ENCODE measurements at regions not wholly inside any gene's neighbourhood (a gene's known extent, or its start where the extent isn't known, plus 50 kb on each side); places are given as distances from the start of the nearest gene placed in this dataset.

GRCh38 chr22:22397292-22397870 lies 111.2 kb downstream of the ZNF280B start:
- no peak for DNase-seq

- no peak for DNase-seq
Measured at GRCh38 chr22:22397875-22398524, 110.5 kb downstream of the ZNF280B start.

GRCh38 chr22:22398530-22399327 lies 109.8 kb downstream of the ZNF280B start:
- no peak for DNase-seq

GRCh38 chr22:22400099-22400498 lies 108.4 kb downstream of the ZNF280B start:
- DNase-seq, result no peak

GRCh38 chr22:22400964-22401363 lies 107.6 kb downstream of the ZNF280B start:
- DNase-seq, result no peak

- DNase-seq, result no peak
Measured at GRCh38 chr22:22401381-22401780, 107.2 kb downstream of the ZNF280B start.

GRCh38 chr22:22403306-22403705 lies 105.2 kb downstream of the ZNF280B start:
- DNase-seq, result no peak

GRCh38 chr22:22403771-22404170 lies 104.8 kb downstream of the ZNF280B start:
- no peak for DNase-seq

- no peak for DNase-seq
Measured at GRCh38 chr22:22404598-22405284, 103.8 kb downstream of the ZNF280B start.

GRCh38 chr22:22406445-22407027 lies 102.0 kb downstream of the ZNF280B start:
- DNase-seq, result no peak

GRCh38 chr22:22407061-22407460 lies 101.5 kb downstream of the ZNF280B start:
- DNase-seq, result no peak

- no peak for DNase-seq
Measured at GRCh38 chr22:22408269-22408668, 100.3 kb downstream of the ZNF280B start.

GRCh38 chr22:22408731-22409696 lies 99.5 kb downstream of the ZNF280B start:
- DNase-seq, result peak; percentile 8

- no peak for DNase-seq
Measured at GRCh38 chr22:22410121-22410520, 98.4 kb downstream of the ZNF280B start.

- DNase-seq, result no peak
Measured at GRCh38 chr22:22410677-22411076, 97.9 kb downstream of the ZNF280B start.

- DNase-seq, result no peak
Measured at GRCh38 chr22:22414266-22414665, 94.3 kb downstream of the ZNF280B start.

- DNase-seq, result no peak
Measured at GRCh38 chr22:22417495-22418162, 90.9 kb downstream of the ZNF280B start.

GRCh38 chr22:22418163-22418549 lies 90.4 kb downstream of the ZNF280B start:
- no peak for DNase-seq

- DNase-seq, result no peak
Measured at GRCh38 chr22:22418957-22419356, 89.6 kb downstream of the ZNF280B start.

GRCh38 chr22:22420580-22420979 lies 88.0 kb downstream of the ZNF280B start:
- no peak for DNase-seq

GRCh38 chr22:22421392-22421791 lies 87.2 kb downstream of the ZNF280B start:
- no peak for DNase-seq
